ENCODE measurements at regions not wholly inside any gene's neighbourhood (a gene's known extent, or its start where the extent isn't known, plus 50 kb on each side); places are given as distances from the start of the nearest gene placed in this dataset.
"Not testable (repeated sequence)": the region's sequence is repeated elsewhere in the genome, so short reads cannot be mapped to it uniquely, and the experiment has no call there.

GRCh38 chr6:55117267-55117666, 57.0 kb upstream of the HCRTR2 start:
- Histone ChIP-seq H3K36me3 (no peaks in the 10 kb centered on the region), H3K27ac (no peak overlapping the region), H3K27me3 (replicated peaks; ENCODE audit: insufficient read depth) (no peaks in the 10 kb centered on the region), H3K9me3 (no peaks in the 10 kb centered on the region), H3K4me3 (no peak overlapping the region), H3K4me1 (replicated peaks) (no peaks in the 10 kb centered on the region)
- DNase-seq (ENCODE audit: low spot score): no peak
- no peak for TF ChIP-seq POLR2AphosphoS5 (IDR thresholded peaks at IDR 0.05)
- no peak for TF ChIP-seq POLR2A (IDR thresholded peaks at IDR 0.05)
- TF ChIP-seq, protein P1, sequence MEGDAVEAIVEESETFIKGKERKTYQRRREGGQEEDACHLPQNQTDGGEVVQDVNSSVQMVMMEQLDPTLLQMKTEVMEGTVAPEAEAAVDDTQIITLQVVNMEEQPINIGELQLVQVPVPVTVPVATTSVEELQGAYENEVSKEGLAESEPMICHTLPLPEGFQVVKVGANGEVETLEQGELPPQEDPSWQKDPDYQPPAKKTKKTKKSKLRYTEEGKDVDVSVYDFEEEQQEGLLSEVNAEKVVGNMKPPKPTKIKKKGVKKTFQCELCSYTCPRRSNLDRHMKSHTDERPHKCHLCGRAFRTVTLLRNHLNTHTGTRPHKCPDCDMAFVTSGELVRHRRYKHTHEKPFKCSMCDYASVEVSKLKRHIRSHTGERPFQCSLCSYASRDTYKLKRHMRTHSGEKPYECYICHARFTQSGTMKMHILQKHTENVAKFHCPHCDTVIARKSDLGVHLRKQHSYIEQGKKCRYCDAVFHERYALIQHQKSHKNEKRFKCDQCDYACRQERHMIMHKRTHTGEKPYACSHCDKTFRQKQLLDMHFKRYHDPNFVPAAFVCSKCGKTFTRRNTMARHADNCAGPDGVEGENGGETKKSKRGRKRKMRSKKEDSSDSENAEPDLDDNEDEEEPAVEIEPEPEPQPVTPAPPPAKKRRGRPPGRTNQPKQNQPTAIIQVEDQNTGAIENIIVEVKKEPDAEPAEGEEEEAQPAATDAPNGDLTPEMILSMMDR (IDR thresholded peaks at IDR 0.05): no peak
- intact Hi-C loops (cut with DNase I): no loop called here
- WGBS: 55% methylated on average over 1 of the region's 1 CpG

- H3K27ac ChIP-seq; DNase-seq (ENCODE audit: low spot score); H3K9me3 ChIP-seq; H3K4me3 ChIP-seq; H3K36me3 ChIP-seq; H3K4me1 ChIP-seq (replicated peaks); intact Hi-C loops (cut with DNase I); H3K27me3 ChIP-seq (replicated peaks; ENCODE audit: insufficient read depth): not testable (repeated sequence)
- WGBS: 93% methylated on average over 2 of the region's 2 CpGs
Measured at GRCh38 chr6:55124241-55124640, 50.1 kb upstream of the HCRTR2 start.
